Left kidney (tissue), 1 donor: ENCODE measurements at regions not wholly inside any gene's neighbourhood (a gene's known extent, or its start where the extent isn't known, plus 50 kb on each side); places are given as distances from the start of the nearest gene placed in this dataset.
A peak's percentile ranks its signal among the peaks of the same experiment; 100 is the strongest.

Experiments used
- DNase-seq: peaks from one replicate; pipeline ENCODE4 v3.0.0-alpha.2; 2013

DNA sequence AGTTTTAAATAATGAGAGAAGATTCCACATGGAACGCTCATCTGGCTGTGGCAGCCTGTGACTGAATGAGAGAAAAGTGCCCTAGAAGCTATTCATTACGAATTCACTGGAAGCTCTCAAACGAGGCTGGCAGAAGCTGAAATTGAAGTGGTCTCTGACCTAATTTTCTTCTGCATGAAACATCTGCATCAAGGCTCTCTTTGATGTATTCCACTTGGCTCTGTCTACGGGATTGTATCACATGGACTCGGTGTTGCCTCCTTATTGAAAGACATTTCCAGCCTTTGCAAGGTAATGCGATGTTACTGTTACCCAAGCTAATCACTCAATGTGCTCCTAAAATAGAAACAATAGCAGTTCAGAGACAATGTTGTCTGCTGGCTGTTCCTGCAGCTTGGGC, 246.9 kb upstream of the ZNF462 start:
- no peak for DNase-seq

DNA sequence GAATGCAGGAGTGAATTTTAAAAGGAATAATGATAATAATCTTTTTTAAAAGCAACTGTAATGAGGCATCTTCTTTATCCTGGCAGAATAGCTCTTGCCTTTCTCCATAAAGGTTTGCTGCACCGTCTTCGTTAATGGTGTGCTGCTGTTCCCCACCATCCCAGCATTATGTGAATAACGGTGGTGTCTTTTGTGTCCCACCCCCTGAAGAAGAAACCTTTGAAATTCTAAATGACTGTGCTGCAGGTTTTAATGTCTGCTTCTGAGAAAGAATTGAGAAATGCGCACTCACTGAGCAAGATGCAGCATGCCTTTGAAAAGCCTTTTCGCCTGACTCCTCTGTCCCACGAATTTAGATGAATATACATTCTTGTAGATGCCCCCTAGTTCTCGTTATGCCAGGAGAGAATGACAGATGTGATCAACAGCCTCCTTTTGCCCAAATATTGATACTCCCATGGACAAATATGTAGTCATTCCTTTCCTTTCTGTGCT, 246.1 kb upstream of the ZNF462 start:
- DNase-seq = no peak

DNA sequence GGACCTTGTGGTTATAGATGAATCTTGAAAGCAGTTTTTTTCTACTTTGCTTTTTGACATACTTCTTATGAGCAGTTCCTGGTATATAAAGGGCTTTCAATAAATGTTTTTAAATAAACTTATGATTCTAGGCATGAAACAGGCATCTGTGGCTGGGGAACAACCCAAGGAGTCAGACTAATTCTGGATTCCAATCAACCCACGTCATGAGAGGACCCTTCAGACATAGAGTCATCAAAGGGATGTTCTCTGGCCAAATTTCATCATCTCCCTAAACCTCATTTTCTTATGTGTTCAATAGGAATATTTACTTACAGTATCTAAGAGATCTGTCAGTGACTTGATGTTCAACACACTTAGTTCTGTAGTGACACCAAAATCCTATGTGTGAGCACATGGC, 243.8 kb upstream of the ZNF462 start:
- DNase-seq = no peak

DNA sequence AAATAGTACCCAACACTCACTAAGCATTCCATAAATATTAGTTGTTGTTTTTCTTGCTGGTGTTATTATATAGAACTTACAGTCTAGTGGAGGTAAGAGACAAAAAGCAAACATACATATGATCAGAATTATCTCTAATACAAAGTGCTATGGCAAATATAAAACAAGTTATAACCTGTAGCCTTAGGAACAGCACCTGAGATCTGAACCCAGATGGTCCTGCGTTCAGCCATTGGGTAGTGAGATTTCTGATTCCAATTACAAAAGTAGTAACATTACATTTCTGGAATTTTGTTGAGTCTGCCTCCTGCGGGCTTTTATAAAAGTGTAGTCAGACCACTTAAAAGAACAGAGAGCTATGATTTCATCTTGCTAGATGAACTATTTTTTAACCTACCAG, 242.9 kb upstream of the ZNF462 start:
- no peak for DNase-seq

DNA sequence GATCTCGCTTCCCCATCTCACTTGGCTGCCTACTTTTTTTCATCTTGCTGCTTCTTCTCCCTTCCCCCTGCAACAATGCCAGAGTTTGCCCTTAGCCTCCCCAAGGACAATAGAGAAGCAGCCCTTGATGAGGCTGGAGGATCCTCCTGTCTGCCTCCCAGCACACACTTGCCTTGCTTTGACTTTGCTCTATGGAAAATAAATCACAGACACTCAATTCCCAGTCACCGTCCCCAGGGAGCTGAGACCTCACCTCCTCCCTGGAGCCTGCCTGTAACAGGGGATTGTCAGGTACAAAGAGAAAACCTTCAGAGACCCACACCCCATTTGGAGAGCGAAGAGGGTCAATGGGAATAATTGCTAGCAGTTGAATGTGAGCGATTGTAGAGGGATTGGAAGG, 242.1 kb upstream of the ZNF462 start:
- DNase-seq = no peak

DNA sequence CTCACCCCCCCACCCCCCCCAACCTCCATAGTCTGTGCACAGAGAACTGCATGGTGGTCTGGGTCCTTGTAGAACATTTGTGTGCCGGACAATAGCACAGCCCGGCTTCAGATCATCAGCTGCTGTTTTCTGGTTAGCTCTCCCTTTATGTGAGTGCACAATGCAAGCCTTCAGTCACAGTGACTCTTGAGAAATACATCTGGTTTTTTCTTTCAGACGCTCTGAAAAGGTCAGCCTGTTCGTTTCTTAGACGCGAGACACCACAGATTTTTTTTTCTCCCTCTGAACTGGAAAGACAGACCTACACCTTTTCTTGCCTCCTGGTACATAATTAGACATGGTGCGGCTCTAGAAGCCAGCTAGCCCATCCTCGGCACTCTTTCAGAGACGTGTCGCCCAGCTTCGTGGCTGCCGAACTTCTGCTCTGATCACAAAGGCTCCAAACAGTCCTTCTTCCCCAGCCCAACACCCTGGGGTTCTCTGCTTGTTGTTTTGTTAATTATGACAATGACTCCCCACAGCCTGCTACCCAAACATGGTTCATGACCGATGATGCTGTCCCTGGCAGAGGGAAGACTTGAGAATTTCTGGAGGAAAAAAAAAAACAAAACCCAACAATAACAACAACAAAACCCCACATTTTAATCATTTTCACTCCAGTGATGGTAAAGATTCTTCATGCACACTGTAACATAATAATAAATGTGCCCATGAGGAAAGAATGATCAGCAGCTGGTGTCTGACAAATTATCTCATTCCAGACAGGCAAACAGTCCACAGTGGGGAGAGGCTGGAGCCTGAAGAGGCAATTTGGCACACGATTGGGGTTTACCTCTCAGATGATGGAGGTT, 241.4 kb upstream of the ZNF462 start:
- no peak for DNase-seq

DNA sequence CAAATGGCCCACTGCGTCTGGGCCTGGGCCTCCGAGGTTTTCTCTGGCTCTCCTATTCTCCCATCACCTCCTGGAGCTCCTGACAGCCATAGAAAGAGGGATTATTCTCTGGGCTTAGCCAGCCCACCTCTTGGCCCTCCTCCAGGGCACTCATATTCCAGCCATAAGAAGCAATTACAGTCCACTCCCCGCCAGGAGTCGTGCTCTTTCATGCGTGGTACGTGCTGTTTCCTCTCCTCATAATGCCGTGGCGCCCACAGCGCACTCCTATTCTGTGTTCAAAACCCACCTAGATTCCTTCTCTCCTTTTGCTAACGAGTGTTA, 240.8 kb upstream of the ZNF462 start:
- no peak for DNase-seq

DNA sequence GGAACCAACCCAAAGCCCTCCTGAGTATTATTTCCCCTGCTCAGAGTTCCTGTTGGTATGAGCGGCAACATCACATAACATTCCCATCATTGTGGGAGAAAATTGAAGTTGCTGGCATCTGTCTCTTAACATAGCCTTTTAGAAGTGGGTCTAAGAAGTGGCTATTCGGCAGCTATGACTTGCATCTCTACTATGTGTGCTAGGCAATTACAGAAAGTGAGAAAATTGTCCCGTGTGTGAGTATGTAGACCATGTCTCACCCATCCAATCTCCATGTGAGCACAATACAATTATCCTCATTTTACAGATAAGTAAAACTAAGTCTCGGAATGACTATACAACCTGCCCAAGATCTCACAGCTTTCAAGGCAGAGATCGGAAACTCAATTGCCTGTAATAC, 239.4 kb upstream of the ZNF462 start:
- no peak for DNase-seq

DNA sequence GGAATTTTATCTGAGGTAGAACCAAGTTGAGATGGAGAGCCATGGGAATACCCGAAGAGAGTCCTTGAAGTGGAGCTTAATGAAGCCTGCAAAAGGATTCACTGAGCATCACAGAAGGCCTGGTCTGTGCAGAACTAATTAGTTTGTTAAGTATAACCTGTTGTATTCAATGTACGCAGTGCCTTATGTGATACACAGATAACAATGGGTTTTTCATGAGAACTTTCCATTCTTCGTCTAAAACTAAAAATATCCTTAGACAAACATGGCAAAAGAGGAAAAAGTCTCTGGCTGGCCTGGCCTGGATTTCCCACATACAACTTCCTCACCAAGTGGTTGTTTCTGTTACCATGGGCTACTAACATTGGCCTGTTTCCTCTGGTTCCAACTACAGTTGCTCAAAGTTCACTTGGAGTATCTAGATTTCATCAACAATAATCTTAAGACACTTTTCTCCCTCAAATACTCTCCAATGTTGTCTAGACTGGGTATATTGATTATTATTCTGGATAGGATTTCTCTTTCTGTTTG, 237.6 kb upstream of the ZNF462 start:
- DNase-seq = no peak

DNA sequence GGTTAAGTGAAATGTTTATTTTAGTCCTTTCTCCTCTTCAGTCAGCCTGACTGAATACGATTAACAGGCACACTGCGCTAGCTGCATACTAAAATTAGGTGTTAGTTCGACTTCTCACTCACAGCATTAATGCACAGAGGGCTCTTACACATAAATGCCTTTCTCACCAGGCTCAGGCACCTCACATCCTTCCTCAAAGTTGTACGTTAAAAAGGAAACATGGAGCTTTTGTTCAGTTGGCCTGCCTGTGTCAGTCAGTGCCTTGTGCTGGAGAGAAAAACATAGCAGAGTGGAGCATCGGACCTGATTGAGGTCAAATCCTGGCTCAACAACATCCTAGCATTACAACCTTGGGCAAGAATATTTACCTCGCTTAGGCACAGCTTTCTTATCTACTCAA, 236.0 kb upstream of the ZNF462 start:
- no peak for DNase-seq

DNA sequence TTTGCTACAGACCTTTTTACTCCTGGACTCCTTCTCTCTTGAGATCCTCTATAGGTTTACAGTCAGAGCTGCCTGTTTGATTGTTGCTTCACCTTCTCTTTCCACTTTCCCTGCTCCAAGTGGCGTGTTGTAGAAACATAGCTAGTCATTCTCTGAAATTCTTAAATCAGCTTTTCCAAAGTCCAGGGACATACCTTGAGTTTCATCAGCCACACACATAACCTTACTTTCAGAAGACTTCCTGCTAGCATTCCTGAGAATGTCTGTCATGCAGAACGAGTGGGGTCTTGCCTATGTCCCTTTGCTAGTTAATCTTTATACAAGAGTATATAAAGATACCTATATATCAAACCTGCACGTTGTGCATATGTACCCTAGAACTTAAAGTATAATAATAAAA, 230.3 kb upstream of the ZNF462 start:
- no peak for DNase-seq

DNA sequence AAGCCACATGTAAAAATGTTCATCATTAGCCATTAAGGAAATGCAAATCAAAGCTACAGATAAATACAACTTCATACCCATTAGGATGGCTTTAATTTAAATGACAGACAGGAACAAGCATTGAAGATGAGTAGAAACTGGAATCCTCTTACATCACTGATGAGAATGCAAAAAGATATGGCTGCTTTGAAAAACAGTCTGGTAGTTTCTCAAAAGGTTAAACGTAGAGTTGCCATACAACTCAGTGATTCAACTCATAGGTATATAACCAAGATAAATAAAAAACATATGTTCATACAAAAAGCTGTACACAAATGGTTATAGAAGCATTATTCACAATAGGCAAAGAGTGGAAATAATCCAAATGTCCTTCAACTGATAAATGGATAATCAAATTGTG, 228.8 kb upstream of the ZNF462 start:
- DNase-seq = no peak

DNA sequence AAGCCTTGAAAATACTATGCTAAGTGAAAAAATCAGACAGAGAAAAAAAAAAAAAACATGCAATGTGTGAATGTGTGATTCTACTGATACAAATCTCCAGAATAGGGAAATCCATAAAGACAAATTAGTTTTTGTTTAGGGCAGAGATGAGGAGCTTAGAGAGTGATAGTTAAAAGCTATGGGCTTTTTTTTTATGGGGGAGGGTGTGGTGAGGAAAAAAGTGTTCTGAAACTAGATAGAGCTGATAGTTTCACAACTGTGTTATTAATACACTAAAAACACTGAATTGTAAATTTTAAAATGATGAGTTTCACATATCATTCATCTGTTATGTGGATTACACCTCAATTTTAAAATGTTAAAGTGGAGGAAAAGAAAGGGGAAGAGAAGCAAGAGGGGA, 228.3 kb upstream of the ZNF462 start:
- no peak for DNase-seq

DNA sequence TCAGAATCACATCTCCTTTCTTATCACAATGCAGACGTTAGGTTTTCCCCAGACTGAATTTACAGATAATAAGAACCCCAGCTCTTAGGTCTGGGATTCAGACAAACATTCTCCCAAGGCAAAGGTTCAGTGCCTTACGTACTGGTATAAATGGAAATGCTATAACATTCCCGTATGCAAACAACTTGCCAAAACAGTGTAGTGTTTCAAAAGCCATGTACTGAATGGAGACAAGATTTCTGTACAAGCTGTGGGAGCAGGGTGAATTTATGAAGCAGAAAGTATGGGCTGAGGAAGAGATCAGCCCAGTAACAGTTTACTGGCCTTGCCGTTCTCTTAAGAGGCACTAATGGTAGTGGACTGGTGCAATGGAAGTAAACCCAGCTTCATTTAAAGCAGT, 225.5 kb upstream of the ZNF462 start:
- peak; percentile 58 for DNase-seq

DNA sequence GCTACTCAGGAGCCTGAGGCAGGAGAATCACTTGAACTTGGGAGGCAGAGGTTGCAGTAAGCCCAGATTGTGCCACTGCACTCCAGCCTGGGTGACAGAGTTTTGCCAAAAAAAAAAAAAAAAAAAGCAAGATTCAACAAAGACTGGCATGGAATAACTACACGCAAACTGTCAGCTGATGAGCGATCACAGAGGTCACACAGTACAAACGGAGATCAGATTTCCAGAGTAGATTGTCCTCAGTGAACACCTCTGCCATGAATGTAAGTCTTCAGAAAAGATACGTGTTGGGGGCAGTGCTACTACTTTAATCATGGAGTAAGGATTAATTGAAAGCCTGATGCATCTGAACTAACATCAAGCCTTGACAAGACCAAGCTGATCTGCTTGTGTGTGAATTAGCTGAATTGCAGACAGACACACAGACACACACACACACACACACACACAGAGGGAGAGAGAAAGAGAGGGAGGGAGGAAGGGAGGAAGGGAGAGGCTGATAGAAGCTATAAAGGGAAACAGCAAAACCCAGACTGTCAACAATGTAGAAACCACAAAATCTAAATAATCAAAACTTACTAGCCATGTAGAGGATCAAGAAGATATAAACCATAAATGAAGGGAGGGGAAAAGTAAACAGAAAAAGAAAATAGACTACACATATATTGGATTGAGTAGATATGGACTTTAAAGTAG, 222.9 kb upstream of the ZNF462 start:
- DNase-seq = no peak

DNA sequence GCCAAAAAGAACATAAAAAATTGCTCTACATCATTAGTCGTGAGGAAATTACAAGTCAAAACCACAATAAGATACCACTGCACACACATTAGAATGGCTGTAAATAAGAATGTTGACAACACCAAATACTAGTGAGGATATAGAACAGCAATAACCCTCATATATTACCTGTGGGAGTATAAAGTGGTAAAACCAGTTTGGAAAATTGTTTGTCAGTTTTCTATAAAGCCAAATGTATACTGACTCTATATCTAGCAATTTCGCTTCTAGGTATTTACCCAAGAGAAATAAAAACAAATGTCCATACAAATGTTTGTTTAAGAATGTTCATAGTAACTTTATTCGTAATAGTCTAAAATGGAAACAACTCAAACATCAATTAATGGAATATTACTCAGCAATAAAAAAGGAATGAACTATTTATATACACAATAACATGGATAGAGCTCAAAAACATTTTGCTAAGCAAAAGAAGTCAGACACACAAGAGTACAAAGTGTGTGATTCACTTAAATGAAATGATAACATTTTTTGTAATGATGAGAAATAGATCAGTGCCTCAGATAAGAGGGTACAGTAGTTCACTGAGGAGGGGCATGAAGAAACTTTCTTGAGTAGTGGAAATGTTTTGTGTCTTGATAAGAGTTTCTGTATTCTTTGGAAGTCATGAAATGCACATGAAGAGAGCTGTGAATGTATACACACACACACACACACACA, 219.6 kb upstream of the ZNF462 start:
- no peak for DNase-seq

DNA sequence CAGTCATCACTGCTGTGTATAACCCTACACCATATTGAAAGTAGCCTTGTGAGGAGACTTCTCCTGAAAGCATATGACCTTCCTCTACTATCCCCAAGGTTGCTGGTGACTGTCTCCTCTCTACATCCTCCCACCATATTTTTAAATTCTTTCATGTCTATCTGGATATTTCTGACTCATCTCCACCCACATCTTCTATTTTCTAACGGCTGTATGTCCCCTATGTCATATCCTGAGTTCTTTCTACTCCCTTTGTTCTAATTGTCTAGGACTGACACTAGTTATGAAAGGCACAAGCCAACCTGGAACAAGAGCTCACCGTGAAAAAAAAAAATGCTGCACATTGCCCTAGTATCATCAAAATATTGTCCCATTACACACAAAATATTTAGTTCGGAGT, 218.3 kb upstream of the ZNF462 start:
- no peak for DNase-seq

DNA sequence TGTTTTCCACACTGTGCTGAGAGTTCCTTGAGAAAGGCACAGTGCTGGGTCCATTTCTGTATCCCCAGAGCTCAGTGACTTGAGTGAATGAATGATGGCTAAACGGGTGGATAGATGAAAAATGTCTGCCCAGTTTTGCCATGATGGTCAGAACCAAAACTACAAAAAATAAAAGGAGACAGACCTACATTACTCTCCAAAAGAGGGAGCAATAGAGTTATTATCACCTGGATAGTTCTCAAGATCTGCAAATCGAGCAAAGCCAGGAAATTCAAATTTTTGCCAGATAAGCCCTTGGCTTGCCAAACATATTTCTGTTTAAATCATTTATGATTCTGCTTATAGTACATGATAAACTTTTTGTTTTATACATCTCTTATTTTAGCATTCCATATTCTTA, 214.2 kb upstream of the ZNF462 start:
- DNase-seq = no peak

DNA sequence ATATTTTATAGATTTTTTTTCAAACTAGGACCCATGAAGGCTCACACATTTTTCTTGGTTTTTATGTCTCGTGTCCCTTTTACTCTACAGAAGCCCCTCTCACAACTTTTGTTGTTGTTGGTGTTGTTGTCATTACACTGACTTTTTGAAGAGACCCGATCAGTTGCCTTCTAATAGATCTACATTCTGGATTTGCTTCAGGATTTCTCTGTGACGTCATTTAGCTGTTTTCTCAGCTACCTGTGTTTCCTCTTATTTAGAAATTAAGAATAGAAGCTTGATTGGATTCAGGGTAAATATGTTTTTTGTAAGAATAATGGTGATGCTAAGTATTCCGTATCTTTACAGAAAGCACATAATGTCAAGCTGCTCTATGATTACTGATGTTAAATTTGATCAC, 213.3 kb upstream of the ZNF462 start:
- DNase-seq = no peak

DNA sequence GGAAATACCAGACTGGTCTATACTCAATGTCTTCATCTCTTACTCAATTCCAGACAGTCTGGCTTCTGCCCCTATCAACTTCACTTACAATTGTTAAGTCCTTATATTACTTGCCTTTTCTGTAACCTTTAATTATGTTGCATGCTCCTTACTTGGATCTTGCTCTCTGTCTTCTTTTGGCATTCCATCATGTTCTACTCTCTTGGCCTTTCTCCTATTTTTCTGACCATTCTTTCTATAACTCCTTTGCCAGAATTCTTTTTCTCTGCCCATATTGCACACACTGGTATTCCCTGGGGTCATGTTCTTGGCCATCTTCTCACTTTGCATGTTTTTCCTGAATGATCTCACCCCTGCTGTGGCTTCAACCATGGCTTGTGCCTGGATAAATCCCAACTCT, 209.8 kb upstream of the ZNF462 start:
- DNase-seq = no peak

DNA sequence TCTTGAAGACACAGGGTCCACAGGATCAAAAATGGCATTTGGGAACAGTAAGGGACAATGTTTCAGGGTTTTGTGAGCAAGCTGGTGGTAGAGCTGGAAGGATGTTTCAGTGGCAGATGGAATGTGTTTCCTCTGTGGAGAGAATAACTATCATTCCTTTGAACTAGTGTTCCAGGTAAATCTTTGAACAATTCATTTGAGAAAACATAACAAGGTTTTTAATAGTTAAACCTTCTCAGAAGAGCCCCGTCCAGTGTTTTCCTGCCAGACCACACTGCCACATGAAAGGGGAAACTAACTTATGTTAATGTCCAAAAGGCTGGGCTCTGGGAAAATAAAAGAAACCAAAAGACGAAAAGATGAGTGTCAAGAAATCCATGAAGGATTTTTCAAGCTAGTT, 207.0 kb upstream of the ZNF462 start:
- no peak for DNase-seq

DNA sequence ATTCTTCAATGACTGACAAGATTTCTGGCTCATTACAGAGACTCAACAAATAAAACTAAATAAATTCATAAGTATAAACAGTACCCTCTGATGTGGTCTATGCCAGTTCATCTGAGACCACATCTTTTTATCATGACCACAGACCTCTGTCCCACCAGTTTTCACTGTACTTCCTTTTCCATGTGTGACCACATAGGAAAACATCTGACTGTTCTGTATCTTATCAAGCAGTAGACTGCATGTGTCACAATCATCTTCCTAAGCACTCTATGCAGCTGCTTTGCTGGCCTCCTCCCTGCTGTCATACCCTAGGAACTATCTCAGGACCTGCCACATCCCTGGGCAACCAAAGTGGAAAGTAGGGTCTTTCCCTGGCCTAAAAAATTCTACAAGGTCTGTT, 205.0 kb upstream of the ZNF462 start:
- DNase-seq = no peak

DNA sequence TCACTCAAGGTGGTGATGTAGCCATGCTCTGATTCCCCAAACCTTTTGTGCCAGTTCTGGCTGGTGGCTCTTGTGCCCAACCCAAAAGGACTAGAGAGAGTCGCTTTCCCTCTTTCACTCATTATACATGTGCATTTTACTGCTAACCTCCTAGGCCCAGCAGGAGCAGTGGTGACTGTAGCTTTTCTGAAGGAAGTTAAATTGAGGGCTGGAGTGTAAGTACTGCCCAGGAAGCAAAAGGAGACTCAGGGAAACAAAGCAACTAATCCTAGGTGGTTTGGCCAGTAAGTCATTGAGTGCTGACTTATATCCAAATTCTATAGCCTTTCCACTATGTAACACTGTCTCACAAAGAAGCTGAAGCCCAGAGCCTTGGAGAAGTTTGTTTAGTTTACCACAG, 194.4 kb upstream of the ZNF462 start:
- no peak for DNase-seq
